HG02981 (cell line): ENCODE measurements at regions not wholly inside any gene's neighbourhood (a gene's known extent, or its start where the extent isn't known, plus 50 kb on each side); places are given as distances from the start of the nearest gene placed in this dataset.
"Not testable (repeated sequence)": the region's sequence is repeated elsewhere in the genome, so short reads cannot be mapped to it uniquely, and the experiment has no call there.

ENCODE experiments used
- ATAC-seq: cut with Tn5 transposase; IDR thresholded peaks from one replicate; pipeline ENCODE4 v1.9.1; 2021; ENCODE audit warnings: mild to moderate bottlenecking, moderate library complexity; ENCODE audit not compliant: unreplicated experiment

- no peak for ATAC-seq
Measured at GRCh38 chrX:93468075-93468474, 205.3 kb downstream of the NAP1L3 start.

- no peak for ATAC-seq
Measured at GRCh38 chrX:93466383-93466782, 207.0 kb downstream of the NAP1L3 start.

GRCh38 chrX:93461060-93461459 is 212.3 kb downstream of the NAP1L3 start:
- no peak for ATAC-seq

- ATAC-seq = no peak
Measured at GRCh38 chrX:93454509-93454908, 218.9 kb downstream of the NAP1L3 start.

GRCh38 chrX:93434721-93435120 is 238.7 kb downstream of the NAP1L3 start:
- not testable (repeated sequence) for ATAC-seq

GRCh38 chrX:93428497-93428896 is 244.9 kb downstream of the NAP1L3 start:
- no peak for ATAC-seq

GRCh38 chrX:93422693-93423092 is 250.7 kb downstream of the NAP1L3 start:
- ATAC-seq = peak; percentile 54

- no peak for ATAC-seq
Measured at GRCh38 chrX:93420525-93421082, 252.8 kb downstream of the NAP1L3 start.

GRCh38 chrX:93420090-93420489 is 253.3 kb downstream of the NAP1L3 start:
- ATAC-seq = no peak

- no peak for ATAC-seq
Measured at GRCh38 chrX:93419642-93420041, 253.7 kb downstream of the NAP1L3 start.

- no peak for ATAC-seq
Measured at GRCh38 chrX:93404121-93404520, 269.3 kb downstream of the NAP1L3 start.

- ATAC-seq = no peak
Measured at GRCh38 chrX:93354651-93355050, 318.7 kb downstream of the NAP1L3 start.

- ATAC-seq = no peak
Measured at GRCh38 chrX:93346309-93346708, 327.1 kb downstream of the NAP1L3 start.

GRCh38 chrX:93344287-93344686 is 329.1 kb downstream of the NAP1L3 start:
- ATAC-seq = not testable (repeated sequence)

- no peak for ATAC-seq
Measured at GRCh38 chrX:93332329-93332728, 341.0 kb downstream of the NAP1L3 start.

GRCh38 chrX:93322110-93322509 is 351.3 kb downstream of the NAP1L3 start:
- no peak for ATAC-seq

GRCh38 chrX:93319609-93320008 is 353.8 kb downstream of the NAP1L3 start:
- no peak for ATAC-seq
